NB4 (cell line): ENCODE measurements at regions not wholly inside any gene's neighbourhood (a gene's known extent, or its start where the extent isn't known, plus 50 kb on each side); places are given as distances from the start of the nearest gene placed in this dataset.

Experiments used
- DNase-seq: peaks from one replicate; pipeline ENCODE4 v3.0.0; 2010; ENCODE audit warnings: low read depth
- H3K4me3 ChIP-seq: one replicate; pipeline ENCODE4 v1.5.1; 2011; ENCODE audit warnings: mild to moderate bottlenecking, low read depth, low read length, moderate library complexity
- MYC ChIP-seq: IDR thresholded peaks from 2 replicates; pipeline ENCODE4 v1.6.1; 2011; ENCODE audit warnings: low read depth, low read length
- POLR2A ChIP-seq: IDR thresholded peaks from 2 replicates; pipeline ENCODE4 v1.6.1; 2011; ENCODE audit warnings: mild to moderate bottlenecking; ENCODE audit not compliant: insufficient read length; ENCODE audit errors: extremely low read depth
- TF ChIP-seq, protein P1 (sequence below): IDR thresholded peaks from 2 replicates; pipeline ENCODE4 v1.6.1; 2011; ENCODE audit warnings: low read depth, low read length
- TF ChIP-seq, protein P2 (sequence below): IDR thresholded peaks from one replicate; pipeline ENCODE4 v1.5.1; 2012; ENCODE audit warnings: low read depth, low read length

DNA sequence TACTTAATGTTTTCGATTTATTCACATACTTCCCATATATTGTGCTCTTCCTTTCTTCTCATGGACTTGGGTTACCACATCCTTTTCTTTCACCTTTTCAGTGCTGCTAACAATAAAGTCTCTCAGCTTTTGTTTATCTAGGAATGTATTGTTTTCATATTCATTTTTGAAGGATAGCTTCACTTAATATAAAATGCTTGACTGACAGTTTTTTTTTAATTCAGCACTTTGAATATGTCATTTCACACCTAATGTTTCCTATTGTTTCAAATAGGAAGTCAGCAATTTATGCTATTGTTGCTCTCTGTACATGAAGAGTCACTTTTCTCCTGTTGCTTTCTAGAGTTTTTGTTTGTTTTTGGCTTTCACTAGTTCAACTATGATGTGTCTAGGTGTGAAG is 738.3 kb upstream of the STXBP6 start:
- no peak overlapping the region for H3K4me3 ChIP-seq
- no peak for DNase-seq
- TF ChIP-seq, protein P1, sequence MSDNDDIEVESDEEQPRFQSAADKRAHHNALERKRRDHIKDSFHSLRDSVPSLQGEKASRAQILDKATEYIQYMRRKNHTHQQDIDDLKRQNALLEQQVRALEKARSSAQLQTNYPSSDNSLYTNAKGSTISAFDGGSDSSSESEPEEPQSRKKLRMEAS = no peak
- TF ChIP-seq, protein P2, sequence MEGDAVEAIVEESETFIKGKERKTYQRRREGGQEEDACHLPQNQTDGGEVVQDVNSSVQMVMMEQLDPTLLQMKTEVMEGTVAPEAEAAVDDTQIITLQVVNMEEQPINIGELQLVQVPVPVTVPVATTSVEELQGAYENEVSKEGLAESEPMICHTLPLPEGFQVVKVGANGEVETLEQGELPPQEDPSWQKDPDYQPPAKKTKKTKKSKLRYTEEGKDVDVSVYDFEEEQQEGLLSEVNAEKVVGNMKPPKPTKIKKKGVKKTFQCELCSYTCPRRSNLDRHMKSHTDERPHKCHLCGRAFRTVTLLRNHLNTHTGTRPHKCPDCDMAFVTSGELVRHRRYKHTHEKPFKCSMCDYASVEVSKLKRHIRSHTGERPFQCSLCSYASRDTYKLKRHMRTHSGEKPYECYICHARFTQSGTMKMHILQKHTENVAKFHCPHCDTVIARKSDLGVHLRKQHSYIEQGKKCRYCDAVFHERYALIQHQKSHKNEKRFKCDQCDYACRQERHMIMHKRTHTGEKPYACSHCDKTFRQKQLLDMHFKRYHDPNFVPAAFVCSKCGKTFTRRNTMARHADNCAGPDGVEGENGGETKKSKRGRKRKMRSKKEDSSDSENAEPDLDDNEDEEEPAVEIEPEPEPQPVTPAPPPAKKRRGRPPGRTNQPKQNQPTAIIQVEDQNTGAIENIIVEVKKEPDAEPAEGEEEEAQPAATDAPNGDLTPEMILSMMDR = no peak

DNA sequence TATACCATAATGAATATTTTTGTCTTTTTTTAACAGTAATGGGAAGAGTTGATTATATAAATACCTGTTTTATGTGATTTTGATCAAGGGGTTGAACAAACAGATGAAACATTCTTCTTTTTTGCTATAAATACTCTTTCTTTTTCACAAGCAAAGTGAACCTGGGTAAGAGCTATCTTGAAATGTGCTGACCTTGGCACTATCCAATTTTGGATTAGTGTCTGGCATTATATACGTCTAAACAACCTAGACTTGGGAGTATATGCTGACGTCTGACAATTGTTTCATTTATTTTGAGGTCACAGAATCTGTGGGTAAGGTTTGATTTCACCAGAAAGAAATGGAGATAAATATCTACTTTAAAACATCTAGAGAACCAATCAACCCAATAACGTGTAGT is 716.0 kb upstream of the STXBP6 start:
- H3K4me3 ChIP-seq = no peak overlapping the region
- TF ChIP-seq, protein P1 = no peak
- TF ChIP-seq MYC = no peak
- no peak for TF ChIP-seq POLR2A
- TF ChIP-seq, protein P2 = no peak
- no peak for DNase-seq

DNA sequence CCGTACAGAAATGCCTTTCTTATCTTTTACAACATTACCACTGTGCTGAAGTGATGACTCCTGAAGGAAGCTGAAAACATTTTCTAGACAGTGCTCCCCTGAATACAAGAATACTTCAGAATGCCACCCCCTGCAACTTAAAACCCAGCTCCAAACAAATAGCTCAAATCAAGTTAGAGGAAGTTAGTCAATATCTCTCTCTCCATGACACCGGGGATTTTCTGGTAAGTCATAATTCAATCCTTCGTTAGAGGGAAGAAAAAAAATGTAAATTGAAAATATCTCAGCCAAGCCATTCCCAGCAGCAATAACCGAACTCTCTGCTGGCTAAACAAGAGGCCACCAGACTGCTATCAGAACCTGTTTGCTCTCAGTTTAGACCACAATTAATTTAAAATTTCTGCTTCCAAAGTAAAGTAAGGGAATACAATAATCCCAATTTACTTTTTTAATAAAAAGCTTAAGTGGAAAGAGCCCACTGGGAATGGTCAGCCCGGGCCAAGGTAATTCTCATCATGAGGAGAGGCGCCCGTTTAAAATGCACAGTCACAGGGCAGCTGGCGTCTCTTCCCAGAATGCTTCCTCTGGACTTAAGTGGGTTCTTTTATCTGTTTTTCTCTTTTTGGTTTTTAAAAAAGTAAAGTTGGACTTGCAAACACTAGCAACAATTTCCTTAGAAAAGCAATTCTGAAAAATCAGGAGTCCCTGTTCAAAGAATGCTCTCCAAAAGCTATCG is 710.1 kb upstream of the STXBP6 start:
- DNase-seq = no peak
- no peak overlapping the region for H3K4me3 ChIP-seq
- TF ChIP-seq MYC (no peak), POLR2A (no peak)
- TF ChIP-seq, protein P2 = no peak
- TF ChIP-seq, protein P1 = no peak

DNA sequence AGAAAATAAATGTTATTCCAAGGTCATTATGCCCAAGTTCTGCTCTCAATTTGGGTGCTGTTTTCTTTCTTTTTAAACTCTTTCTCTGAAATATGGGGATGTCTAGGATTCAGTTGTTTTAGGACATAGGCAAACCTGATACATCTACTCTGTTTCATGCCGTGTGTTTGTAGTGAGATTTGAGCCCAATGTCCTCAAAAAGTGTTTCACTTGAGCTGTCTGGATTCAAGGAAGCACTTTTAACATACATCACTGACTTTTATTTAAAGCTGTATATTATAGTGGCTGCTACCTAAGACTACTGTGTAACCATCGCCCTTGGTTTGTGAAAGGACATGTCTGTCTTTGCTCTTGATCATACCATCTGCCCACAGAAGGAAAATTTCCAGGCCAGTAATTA is 709.3 kb upstream of the STXBP6 start:
- TF ChIP-seq, protein P1 = no peak
- TF ChIP-seq, protein P2 = no peak
- TF ChIP-seq POLR2A (no peak), MYC (no peak)
- no peak overlapping the region for H3K4me3 ChIP-seq
- no peak for DNase-seq

DNA sequence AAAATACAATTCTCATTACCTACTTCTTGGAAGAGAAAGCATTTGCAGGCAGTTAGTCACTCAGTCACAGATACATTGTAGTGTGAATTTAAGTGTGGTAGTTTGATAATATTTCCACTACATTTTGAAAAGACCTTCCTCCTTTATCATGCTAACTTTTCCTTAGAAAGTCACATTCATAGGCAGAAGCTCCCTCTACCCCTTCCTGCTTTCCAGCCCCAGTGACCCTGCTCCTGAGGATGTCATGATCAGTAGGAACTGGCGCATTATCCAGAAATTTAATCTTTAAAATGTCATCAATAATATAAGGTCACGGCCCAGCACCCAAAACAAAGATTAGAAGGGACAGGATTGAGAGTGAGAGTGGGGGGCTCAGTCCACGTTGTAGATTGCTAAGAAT is 707.4 kb upstream of the STXBP6 start:
- TF ChIP-seq, protein P1 = no peak
- TF ChIP-seq, protein P2 = no peak
- TF ChIP-seq POLR2A (no peak), MYC (no peak)
- no peak for DNase-seq
- H3K4me3 ChIP-seq = no peak overlapping the region

DNA sequence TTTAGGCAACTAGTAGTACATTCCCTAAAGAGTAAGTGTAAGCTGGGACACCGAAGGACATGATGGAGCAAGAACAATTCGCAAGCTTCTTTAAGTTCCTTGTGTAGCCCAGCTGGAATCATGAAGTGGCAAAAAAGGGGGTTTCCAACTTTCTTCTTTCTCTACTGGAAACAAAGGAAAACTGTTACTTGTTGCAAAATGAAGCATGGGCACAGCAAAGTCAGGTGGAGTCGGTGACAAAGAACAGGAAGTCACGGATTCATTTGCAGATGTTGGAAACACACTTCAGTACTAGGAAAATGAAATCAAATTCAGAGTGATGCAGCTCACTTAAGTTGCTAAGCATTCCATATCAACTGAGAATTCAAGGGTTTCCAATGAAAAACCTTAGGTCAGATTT is 706.9 kb upstream of the STXBP6 start:
- TF ChIP-seq, protein P2 = no peak
- no peak for TF ChIP-seq MYC
- TF ChIP-seq, protein P1 = no peak
- TF ChIP-seq POLR2A = no peak
- DNase-seq = no peak
- no peak overlapping the region for H3K4me3 ChIP-seq
